Skeletal muscle tissue (tissue), 3 donors: ENCODE measurements at regions not wholly inside any gene's neighbourhood (a gene's known extent, or its start where the extent isn't known, plus 50 kb on each side); places are given as distances from the start of the nearest gene placed in this dataset.

ENCODE experiments used
- H3K27ac ChIP-seq: one replicate; pipeline ENCODE4 v1.7.0; 2013; ENCODE audit warnings: mild to moderate bottlenecking, low read depth, low read length, inconsistent platforms
- H3K27me3 ChIP-seq, 3 donors: one replicate each; pipeline ENCODE4 v1.7.0; 2013; ENCODE audit warnings: low read length in 3 of 3; ENCODE audit not compliant: control insufficient read depth in 3 of 3, insufficient read depth in 3 of 3
- H3K36me3 ChIP-seq, 3 donors: one replicate each; pipeline ENCODE4 v1.7.0; 2013; ENCODE audit warnings: low read length in 3 of 3; ENCODE audit not compliant: control insufficient read depth in 3 of 3, insufficient read depth in 3 of 3
- H3K4me1 ChIP-seq, 3 donors: one replicate each; pipeline ENCODE4 v1.7.0; 2013; ENCODE audit warnings: low read length in 3 of 3, mild to moderate bottlenecking in 3 of 3; ENCODE audit not compliant: control insufficient read depth in 3 of 3, insufficient read depth in 3 of 3
- H3K4me3 ChIP-seq, 3 donors: one replicate each; pipeline ENCODE4 v1.7.0; 2013; ENCODE audit warnings: low read length in 3 of 3
- H3K9ac ChIP-seq, 3 donors: one replicate each; pipeline ENCODE4 v1.7.0; 2013; ENCODE audit warnings: low read length in 3 of 3, mild to moderate bottlenecking in 3 of 3, moderate library complexity in 2 of 3, low read depth in 1 of 3
- H3K9me3 ChIP-seq, 3 donors: one replicate each; pipeline ENCODE4 v1.7.0; 2013; ENCODE audit warnings: low read length in 3 of 3; ENCODE audit not compliant: control insufficient read depth in 3 of 3
- donor health status: Osteomylitis.

- H3K4me1 ChIP-seq = no peaks in the 10 kb centered on the region
- no peak overlapping the region for H3K27ac ChIP-seq
- no peaks in the 10 kb centered on the region for H3K36me3 ChIP-seq
- no peaks in the 10 kb centered on the region for H3K27me3 ChIP-seq
- H3K9ac ChIP-seq = no peak overlapping the region
- no peak overlapping the region for H3K4me3 ChIP-seq
- H3K9me3 ChIP-seq = no peaks in the 10 kb centered on the region
These were observed 72.1 kb downstream of the PLCE1 start for GRCh38 chr10:94065787-94066186.

- H3K4me1 ChIP-seq = no peaks in the 10 kb centered on the region
- H3K9ac ChIP-seq = no peak overlapping the region
- no peak overlapping the region for H3K4me3 ChIP-seq
- H3K36me3 ChIP-seq = no peaks in the 10 kb centered on the region
- no peak overlapping the region for H3K27ac ChIP-seq
- no peaks in the 10 kb centered on the region for H3K27me3 ChIP-seq
- H3K9me3 ChIP-seq = no peaks in the 10 kb centered on the region
These were observed 72.7 kb downstream of the PLCE1 start for GRCh38 chr10:94066411-94066810.

- Histone ChIP-seq H3K4me3 (no peak overlapping the region), H3K9me3 (no peaks in the 10 kb centered on the region), H3K27me3 (no peaks in the 10 kb centered on the region), H3K36me3 (no peaks in the 10 kb centered on the region), H3K4me1 (no peaks in the 10 kb centered on the region), H3K27ac (no peak overlapping the region), H3K9ac (no peak overlapping the region)
These were observed 76.2 kb downstream of the PLCE1 start for GRCh38 chr10:94069884-94070283.

- no peaks in the 10 kb centered on the region for H3K9me3 ChIP-seq
- no peaks in the 10 kb centered on the region for H3K36me3 ChIP-seq
- no peak overlapping the region for H3K9ac ChIP-seq
- H3K27ac ChIP-seq = no peak overlapping the region
- no peaks in the 10 kb centered on the region for H3K27me3 ChIP-seq
- H3K4me3 ChIP-seq = no peak overlapping the region
- H3K4me1 ChIP-seq = peaks cover 15 to 18% (median 16%) of the 10 kb centered on the region in 3 donors
These were observed 80.7 kb downstream of the PLCE1 start for GRCh38 chr10:94074462-94074861.

- peaks cover 15 to 18% (median 16%) of the 10 kb centered on the region in 3 donors for H3K4me1 ChIP-seq
- H3K27ac ChIP-seq = no peak overlapping the region
These were observed 81.8 kb downstream of the PLCE1 start for GRCh38 chr10:94075506-94075905.

GRCh38 chr10:94076325-94076841 lies 82.7 kb downstream of the PLCE1 start:
- H3K4me1 ChIP-seq = peaks cover 15 to 18% (median 16%) of the 10 kb centered on the region in 3 donors
- H3K4me3 ChIP-seq = no peak overlapping the region
- no peaks in the 10 kb centered on the region for H3K9me3 ChIP-seq
- no peaks in the 10 kb centered on the region for H3K36me3 ChIP-seq
- H3K27me3 ChIP-seq = no peaks in the 10 kb centered on the region
- no peak overlapping the region for H3K9ac ChIP-seq
- no peak overlapping the region for H3K27ac ChIP-seq

More at GRCh38 chr10:94075506-94075905, 81.8 kb downstream of the PLCE1 start:
- Histone ChIP-seq H3K36me3 (no peaks in the 10 kb centered on the region), H3K4me3 (no peak overlapping the region), H3K9ac (no peak overlapping the region), H3K27me3 (no peaks in the 10 kb centered on the region), H3K9me3 (no peaks in the 10 kb centered on the region)

GRCh38 chr10:94077042-94077441 lies 83.3 kb downstream of the PLCE1 start:
- Histone ChIP-seq H3K27ac (no peak overlapping the region), H3K4me1 (peaks cover 15 to 18% (median 16%) of the 10 kb centered on the region in 3 donors), H3K36me3 (no peaks in the 10 kb centered on the region), H3K9ac (no peak overlapping the region), H3K4me3 (no peak overlapping the region), H3K27me3 (no peaks in the 10 kb centered on the region), H3K9me3 (no peaks in the 10 kb centered on the region)

GRCh38 chr10:94080108-94080507 lies 86.4 kb downstream of the PLCE1 start:
- no peaks in the 10 kb centered on the region for H3K36me3 ChIP-seq
- H3K27ac ChIP-seq = no peak overlapping the region
- no peaks in the 10 kb centered on the region for H3K27me3 ChIP-seq
- no peak overlapping the region for H3K9ac ChIP-seq
- no peak overlapping the region for H3K4me3 ChIP-seq
- H3K4me1 ChIP-seq = peaks cover 18 to 20% (median 18%) of the 10 kb centered on the region in 3 donors
- H3K9me3 ChIP-seq = peaks cover 0 to 2% (median 0%) of the 10 kb centered on the region in 3 donors

- H3K4me3 ChIP-seq = no peak overlapping the region
These were observed 90.0 kb downstream of the PLCE1 start for GRCh38 chr10:94083662-94084265.

GRCh38 chr10:94084344-94084743 lies 90.6 kb downstream of the PLCE1 start:
- Histone ChIP-seq H3K9me3 (peaks cover 0 to 2% (median 0%) of the 10 kb centered on the region in 3 donors), H3K4me3 (no peak overlapping the region), H3K27me3 (no peaks in the 10 kb centered on the region), H3K9ac (no peak overlapping the region), H3K27ac (no peak overlapping the region), H3K36me3 (no peaks in the 10 kb centered on the region), H3K4me1 (peaks cover 0 to 6% (median 2%) of the 10 kb centered on the region in 3 donors)

More at GRCh38 chr10:94083662-94084265, 90.0 kb downstream of the PLCE1 start:
- Histone ChIP-seq H3K27ac (no peak overlapping the region), H3K9me3 (peaks cover 0 to 2% (median 0%) of the 10 kb centered on the region in 3 donors), H3K36me3 (no peaks in the 10 kb centered on the region), H3K4me1 (peaks cover 0 to 4% (median 2%) of the 10 kb centered on the region in 3 donors), H3K9ac (no peak overlapping the region), H3K27me3 (no peaks in the 10 kb centered on the region)
